ENCODE measurements at regions not wholly inside any gene's neighbourhood (a gene's known extent, or its start where the extent isn't known, plus 50 kb on each side); places are given as distances from the start of the nearest gene placed in this dataset.

DNA sequence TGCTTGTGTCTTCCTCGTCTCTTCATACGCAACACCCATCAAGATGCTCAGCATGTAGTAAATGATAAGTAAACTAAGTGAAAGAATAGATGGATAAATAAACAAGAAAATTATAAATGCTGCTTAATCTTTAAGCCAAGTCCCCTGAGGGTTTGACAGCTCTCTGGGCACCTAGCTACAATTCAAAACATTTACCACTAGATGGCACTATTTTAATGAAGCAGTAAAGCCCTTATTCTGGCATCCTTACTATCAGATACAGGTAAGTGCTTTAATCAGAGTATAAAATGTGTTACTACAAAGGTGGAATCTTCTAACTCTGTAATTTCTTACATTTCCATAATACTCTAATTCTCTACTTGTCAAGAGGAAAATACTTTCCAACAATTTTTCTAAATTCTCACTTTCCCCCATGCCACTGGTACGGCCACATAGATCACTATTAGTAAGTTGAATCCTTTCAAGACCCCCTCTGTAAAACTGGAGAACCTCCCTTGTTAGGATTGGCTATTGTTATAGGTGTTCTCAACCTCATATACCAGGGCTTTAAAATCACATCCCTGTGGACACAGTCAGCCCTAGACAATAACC is 137.8 kb downstream of the BARHL2 start:
- TF ChIP-seq, protein P1, sequence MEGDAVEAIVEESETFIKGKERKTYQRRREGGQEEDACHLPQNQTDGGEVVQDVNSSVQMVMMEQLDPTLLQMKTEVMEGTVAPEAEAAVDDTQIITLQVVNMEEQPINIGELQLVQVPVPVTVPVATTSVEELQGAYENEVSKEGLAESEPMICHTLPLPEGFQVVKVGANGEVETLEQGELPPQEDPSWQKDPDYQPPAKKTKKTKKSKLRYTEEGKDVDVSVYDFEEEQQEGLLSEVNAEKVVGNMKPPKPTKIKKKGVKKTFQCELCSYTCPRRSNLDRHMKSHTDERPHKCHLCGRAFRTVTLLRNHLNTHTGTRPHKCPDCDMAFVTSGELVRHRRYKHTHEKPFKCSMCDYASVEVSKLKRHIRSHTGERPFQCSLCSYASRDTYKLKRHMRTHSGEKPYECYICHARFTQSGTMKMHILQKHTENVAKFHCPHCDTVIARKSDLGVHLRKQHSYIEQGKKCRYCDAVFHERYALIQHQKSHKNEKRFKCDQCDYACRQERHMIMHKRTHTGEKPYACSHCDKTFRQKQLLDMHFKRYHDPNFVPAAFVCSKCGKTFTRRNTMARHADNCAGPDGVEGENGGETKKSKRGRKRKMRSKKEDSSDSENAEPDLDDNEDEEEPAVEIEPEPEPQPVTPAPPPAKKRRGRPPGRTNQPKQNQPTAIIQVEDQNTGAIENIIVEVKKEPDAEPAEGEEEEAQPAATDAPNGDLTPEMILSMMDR (IDR thresholded peaks at IDR 0.05): no peak
- no peak for TF ChIP-seq POLR2A (IDR thresholded peaks at IDR 0.05)

Data from ovary (tissue), 3 donors.